ENCODE measurements at regions not wholly inside any gene's neighbourhood (a gene's known extent, or its start where the extent isn't known, plus 50 kb on each side); places are given as distances from the start of the nearest gene placed in this dataset.

DNA sequence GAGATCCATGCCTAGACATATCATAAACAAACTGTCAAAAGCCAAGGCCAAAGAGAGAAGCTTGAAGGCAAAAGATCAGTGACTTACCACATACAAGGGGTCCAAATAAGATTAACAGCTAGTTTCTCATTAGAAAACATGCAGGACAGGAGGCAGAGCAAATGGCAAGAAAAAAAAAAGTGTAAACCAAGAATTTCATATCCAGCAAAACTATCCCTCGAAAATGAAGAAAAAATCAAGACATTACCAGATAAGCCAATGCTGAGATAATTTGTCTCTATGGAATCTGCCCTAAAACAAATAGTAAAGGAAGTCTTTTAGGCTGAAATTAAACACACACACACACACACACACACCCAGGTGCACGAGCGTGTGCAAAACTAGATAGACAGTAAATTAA, 99.6 kb upstream of the NSMCE3 start:
- Histone ChIP-seq H3K4me2 (no peak overlapping the region), H4K20me1 (ENCODE audit: insufficient read depth, poor library complexity, severe bottlenecking) (no peaks in the 10 kb centered on the region), H3K9me2 (replicated peaks; ENCODE audit: insufficient read depth) (no peaks in the 10 kb centered on the region), H3K79me2 (no peaks in the 10 kb centered on the region), H3K36me3 (replicated peaks; ENCODE audit: insufficient read depth, low read depth) (no peaks in the 10 kb centered on the region), H3K27me3 (no peaks in the 10 kb centered on the region), H3K4me3 (no peak overlapping the region), H3K27ac (no peak overlapping the region), H2AFZ (no peak overlapping the region), H3K4me1 (ENCODE audit: insufficient read depth) (no peaks in the 10 kb centered on the region), H3K9me3 (ENCODE audit: low read depth) (no peaks in the 10 kb centered on the region)
- WGBS (ENCODE audit: low lambda C conversion rate, missing lambda C conversion rate), result 94% methylated on average over 3 of the region's 3 CpGs
- TF ChIP-seq, protein P1, sequence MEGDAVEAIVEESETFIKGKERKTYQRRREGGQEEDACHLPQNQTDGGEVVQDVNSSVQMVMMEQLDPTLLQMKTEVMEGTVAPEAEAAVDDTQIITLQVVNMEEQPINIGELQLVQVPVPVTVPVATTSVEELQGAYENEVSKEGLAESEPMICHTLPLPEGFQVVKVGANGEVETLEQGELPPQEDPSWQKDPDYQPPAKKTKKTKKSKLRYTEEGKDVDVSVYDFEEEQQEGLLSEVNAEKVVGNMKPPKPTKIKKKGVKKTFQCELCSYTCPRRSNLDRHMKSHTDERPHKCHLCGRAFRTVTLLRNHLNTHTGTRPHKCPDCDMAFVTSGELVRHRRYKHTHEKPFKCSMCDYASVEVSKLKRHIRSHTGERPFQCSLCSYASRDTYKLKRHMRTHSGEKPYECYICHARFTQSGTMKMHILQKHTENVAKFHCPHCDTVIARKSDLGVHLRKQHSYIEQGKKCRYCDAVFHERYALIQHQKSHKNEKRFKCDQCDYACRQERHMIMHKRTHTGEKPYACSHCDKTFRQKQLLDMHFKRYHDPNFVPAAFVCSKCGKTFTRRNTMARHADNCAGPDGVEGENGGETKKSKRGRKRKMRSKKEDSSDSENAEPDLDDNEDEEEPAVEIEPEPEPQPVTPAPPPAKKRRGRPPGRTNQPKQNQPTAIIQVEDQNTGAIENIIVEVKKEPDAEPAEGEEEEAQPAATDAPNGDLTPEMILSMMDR (IDR thresholded peaks at IDR 0.05; ENCODE audit: poor library complexity), result no peak
- TF ChIP-seq EZH2 (IDR thresholded peaks at IDR 0.05; ENCODE audit: borderline replicate concordance) (no peak), EZH2phosphoT487 (IDR thresholded peaks at IDR 0.05; ENCODE audit: low read depth, severe bottlenecking, unreplicated experiment) (no peak)
- no peak for DNase-seq (ENCODE audit: low spot score)

DNA sequence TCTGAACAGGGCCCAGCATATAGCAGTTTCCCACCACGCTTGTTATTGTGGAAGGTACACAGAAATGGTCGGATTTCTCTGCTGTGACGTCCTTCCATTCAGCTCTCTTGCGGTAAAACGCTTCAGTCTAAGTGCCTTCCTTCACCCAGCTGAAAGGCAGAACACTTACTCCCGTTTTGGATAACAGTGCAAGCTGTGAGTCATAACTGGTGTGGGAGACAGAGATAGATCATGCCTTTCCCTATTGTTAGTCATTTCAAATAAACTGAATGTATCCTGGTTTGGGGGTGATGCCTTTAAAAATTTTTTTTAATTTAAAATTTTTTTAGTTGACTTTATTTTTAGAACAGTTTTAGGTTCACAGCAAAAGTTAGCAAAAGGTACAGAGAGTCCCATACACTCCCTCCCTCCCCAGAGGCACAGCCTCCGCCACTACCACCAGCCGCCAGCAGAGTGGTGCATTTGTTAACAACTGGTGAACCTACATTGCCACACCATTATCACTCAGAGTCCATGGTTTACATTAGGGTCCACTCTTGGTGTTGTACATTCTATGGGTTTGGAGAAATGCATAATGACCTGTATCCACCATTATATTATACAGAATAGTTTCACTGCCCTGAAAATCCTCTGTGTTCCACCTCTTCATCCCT, 94.9 kb upstream of the NSMCE3 start:
- TF ChIP-seq EZH2phosphoT487 (IDR thresholded peaks at IDR 0.05; ENCODE audit: low read depth, severe bottlenecking, unreplicated experiment), result no peak
- TF ChIP-seq, protein P1 (IDR thresholded peaks at IDR 0.05; ENCODE audit: poor library complexity), result peak; percentile 25
- Histone ChIP-seq H2AFZ (no peak overlapping the region), H3K9me2 (replicated peaks; ENCODE audit: insufficient read depth) (no peaks in the 10 kb centered on the region), H3K4me1 (ENCODE audit: insufficient read depth) (no peaks in the 10 kb centered on the region), H3K79me2 (no peaks in the 10 kb centered on the region), H3K27ac (no peak overlapping the region), H3K36me3 (replicated peaks; ENCODE audit: insufficient read depth, low read depth) (no peaks in the 10 kb centered on the region), H3K27me3 (no peaks in the 10 kb centered on the region), H3K4me2 (no peak overlapping the region), H4K20me1 (ENCODE audit: insufficient read depth, poor library complexity, severe bottlenecking) (no peaks in the 10 kb centered on the region), H3K4me3 (no peak overlapping the region), H3K9me3 (ENCODE audit: low read depth) (no peaks in the 10 kb centered on the region)
- 48% methylated on average over 8 of the region's 8 CpGs for WGBS (ENCODE audit: low lambda C conversion rate, missing lambda C conversion rate)
- no peak for DNase-seq (ENCODE audit: low spot score)

DNA sequence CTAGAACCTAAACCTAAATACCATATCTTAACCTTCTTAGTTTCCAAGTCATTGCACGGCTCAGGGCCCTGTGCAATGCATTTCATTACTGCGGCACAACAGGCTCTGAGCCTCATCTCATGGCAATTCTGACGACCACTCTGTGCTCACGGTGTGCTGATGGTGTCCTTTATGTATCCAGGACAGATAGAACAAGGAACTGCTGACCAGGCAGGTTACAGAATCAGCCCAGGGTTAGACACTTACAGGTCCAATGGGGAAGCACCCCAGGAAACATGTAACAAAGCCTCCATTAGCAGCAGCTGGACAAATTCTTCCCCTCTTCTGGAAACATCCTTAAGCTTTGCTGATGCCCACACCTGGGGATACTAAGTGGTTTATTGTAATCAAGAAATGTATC, 91.9 kb upstream of the NSMCE3 start:
- H2AFZ ChIP-seq, result no peak overlapping the region
- H3K4me3 ChIP-seq, result no peak overlapping the region
- H3K4me2 ChIP-seq, result no peak overlapping the region
- no peaks in the 10 kb centered on the region for H3K79me2 ChIP-seq
- H3K9me2 ChIP-seq (replicated peaks; ENCODE audit: insufficient read depth), result no peaks in the 10 kb centered on the region
- WGBS (ENCODE audit: low lambda C conversion rate, missing lambda C conversion rate), result 96% methylated on average over 4 of the region's 4 CpGs
- H3K36me3 ChIP-seq (replicated peaks; ENCODE audit: insufficient read depth, low read depth), result no peaks in the 10 kb centered on the region
- no peaks in the 10 kb centered on the region for H4K20me1 ChIP-seq (ENCODE audit: insufficient read depth, poor library complexity, severe bottlenecking)
- H3K27ac ChIP-seq, result no peak overlapping the region
- H3K27me3 ChIP-seq, result no peaks in the 10 kb centered on the region
- no peaks in the 10 kb centered on the region for H3K9me3 ChIP-seq (ENCODE audit: low read depth)
- TF ChIP-seq, protein P1 (IDR thresholded peaks at IDR 0.05; ENCODE audit: poor library complexity), result no peak
- TF ChIP-seq EZH2 (IDR thresholded peaks at IDR 0.05; ENCODE audit: borderline replicate concordance) (no peak), EZH2phosphoT487 (IDR thresholded peaks at IDR 0.05; ENCODE audit: low read depth, severe bottlenecking, unreplicated experiment) (no peak)
- no peaks in the 10 kb centered on the region for H3K4me1 ChIP-seq (ENCODE audit: insufficient read depth)
- DNase-seq (ENCODE audit: low spot score), result no peak
